Limb (tissue), 2 donors: ENCODE measurements at regions not wholly inside any gene's neighbourhood (a gene's known extent, or its start where the extent isn't known, plus 50 kb on each side); places are given as distances from the start of the nearest gene placed in this dataset.

ENCODE experiments used
- DNase-seq, 2 donors: peaks; one replicate each; pipeline ENCODE4 v3.0.0-alpha.2; 2016; ENCODE audit errors: extremely low spot score in 2 of 2

GRCh38 chr15:31241888-31242522 lies 84.6 kb upstream of the KLF13 start:
- no peak for DNase-seq

- DNase-seq: no peak
These were observed 82.7 kb upstream of the KLF13 start for GRCh38 chr15:31243895-31244294.

GRCh38 chr15:31245135-31245689 lies 81.4 kb upstream of the KLF13 start:
- DNase-seq: no peak

GRCh38 chr15:31245756-31246155 lies 80.9 kb upstream of the KLF13 start:
- DNase-seq: no peak

- no peak for DNase-seq
These were observed 79.2 kb upstream of the KLF13 start for GRCh38 chr15:31247404-31247803.

- no peak for DNase-seq
These were observed 78.4 kb upstream of the KLF13 start for GRCh38 chr15:31248263-31248662.

- DNase-seq: no peak
These were observed 77.7 kb upstream of the KLF13 start for GRCh38 chr15:31248951-31249350.

GRCh38 chr15:31250033-31250432 lies 76.6 kb upstream of the KLF13 start:
- no peak for DNase-seq

GRCh38 chr15:31251165-31251564 lies 75.5 kb upstream of the KLF13 start:
- DNase-seq: no peak

GRCh38 chr15:31252171-31252785 lies 74.4 kb upstream of the KLF13 start:
- no peak for DNase-seq

GRCh38 chr15:31254431-31255175 lies 72.0 kb upstream of the KLF13 start:
- DNase-seq: no peak

GRCh38 chr15:31255176-31255510 lies 71.5 kb upstream of the KLF13 start:
- no peak for DNase-seq

- DNase-seq: no peak
These were observed 70.8 kb upstream of the KLF13 start for GRCh38 chr15:31255732-31256377.

- DNase-seq: no peak
These were observed 70.0 kb upstream of the KLF13 start for GRCh38 chr15:31256378-31257265.

- no peak for DNase-seq
These were observed 69.3 kb upstream of the KLF13 start for GRCh38 chr15:31257286-31257685.

- DNase-seq: no peak
These were observed 68.4 kb upstream of the KLF13 start for GRCh38 chr15:31258260-31258659.

- peak in 1 of 2 donors; percentile 7 for DNase-seq
These were observed 66.9 kb upstream of the KLF13 start for GRCh38 chr15:31259562-31260252.

GRCh38 chr15:31260646-31261265 lies 65.9 kb upstream of the KLF13 start:
- DNase-seq: peak in 1 of 2 donors; percentile 9

- DNase-seq: peak in 1 of 2 donors; percentile 10
These were observed 65.1 kb upstream of the KLF13 start for GRCh38 chr15:31261266-31262142.
